ENCODE measurements at regions not wholly inside any gene's neighbourhood (a gene's known extent, or its start where the extent isn't known, plus 50 kb on each side); places are given as distances from the start of the nearest gene placed in this dataset.

DNA sequence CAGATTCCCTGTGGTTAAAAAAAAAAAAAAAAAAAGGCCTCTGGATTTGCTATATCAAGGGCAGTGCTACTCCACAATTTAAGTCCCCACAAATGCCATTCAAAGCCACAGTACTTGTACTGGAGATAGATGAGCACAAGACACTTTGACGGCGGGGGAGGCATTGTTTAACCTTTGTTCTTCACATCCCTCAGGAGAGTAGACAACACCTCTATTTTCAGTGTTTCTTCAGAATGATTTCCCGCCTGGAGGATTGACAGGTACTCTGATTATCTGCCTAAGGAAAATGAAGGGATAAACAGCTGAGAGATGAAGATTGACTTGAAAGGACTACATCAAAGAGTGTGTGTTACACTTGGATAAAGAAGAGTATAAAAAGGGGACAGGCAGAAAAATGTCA, 58.7 kb downstream of the OTOL1 start:
- TF ChIP-seq, protein P1, sequence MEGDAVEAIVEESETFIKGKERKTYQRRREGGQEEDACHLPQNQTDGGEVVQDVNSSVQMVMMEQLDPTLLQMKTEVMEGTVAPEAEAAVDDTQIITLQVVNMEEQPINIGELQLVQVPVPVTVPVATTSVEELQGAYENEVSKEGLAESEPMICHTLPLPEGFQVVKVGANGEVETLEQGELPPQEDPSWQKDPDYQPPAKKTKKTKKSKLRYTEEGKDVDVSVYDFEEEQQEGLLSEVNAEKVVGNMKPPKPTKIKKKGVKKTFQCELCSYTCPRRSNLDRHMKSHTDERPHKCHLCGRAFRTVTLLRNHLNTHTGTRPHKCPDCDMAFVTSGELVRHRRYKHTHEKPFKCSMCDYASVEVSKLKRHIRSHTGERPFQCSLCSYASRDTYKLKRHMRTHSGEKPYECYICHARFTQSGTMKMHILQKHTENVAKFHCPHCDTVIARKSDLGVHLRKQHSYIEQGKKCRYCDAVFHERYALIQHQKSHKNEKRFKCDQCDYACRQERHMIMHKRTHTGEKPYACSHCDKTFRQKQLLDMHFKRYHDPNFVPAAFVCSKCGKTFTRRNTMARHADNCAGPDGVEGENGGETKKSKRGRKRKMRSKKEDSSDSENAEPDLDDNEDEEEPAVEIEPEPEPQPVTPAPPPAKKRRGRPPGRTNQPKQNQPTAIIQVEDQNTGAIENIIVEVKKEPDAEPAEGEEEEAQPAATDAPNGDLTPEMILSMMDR (IDR thresholded peaks at IDR 0.05; ENCODE audit: low read depth, low read length, missing control alignments): no peak
- no peak overlapping the region for H3K4me3 ChIP-seq (ENCODE audit: low read depth, low read length)
- no peak for DNase-seq (ENCODE audit: low read depth)
- in situ Hi-C loops (cut with HindIII; ENCODE audit: low sequenced_read_pairs): no loop called here

DNA sequence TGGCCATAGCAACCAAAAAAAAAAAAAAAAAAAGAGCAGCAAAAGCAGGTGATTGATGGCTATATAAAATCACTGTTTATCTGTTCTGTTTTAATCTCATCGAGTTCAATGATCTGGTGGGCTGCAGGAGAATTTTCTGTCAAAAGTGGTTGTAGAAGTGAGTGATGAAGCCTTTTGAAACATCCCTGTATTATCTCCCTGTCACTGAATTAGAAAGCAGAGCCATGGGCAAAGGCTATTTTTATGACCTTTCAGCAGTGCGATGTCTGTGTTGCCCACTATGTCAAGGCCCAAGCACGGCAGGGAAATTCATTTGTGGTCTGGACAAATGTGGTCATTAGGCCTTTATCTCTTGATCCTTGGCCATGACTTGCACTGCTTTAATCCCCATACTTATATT, 59.9 kb downstream of the OTOL1 start:
- H3K4me3 ChIP-seq (ENCODE audit: low read depth, low read length): no peak overlapping the region
- TF ChIP-seq, protein P1 (IDR thresholded peaks at IDR 0.05; ENCODE audit: low read depth, low read length, missing control alignments): no peak
- in situ Hi-C loops (cut with HindIII; ENCODE audit: low sequenced_read_pairs): no loop called here
- no peak for DNase-seq (ENCODE audit: low read depth)

DNA sequence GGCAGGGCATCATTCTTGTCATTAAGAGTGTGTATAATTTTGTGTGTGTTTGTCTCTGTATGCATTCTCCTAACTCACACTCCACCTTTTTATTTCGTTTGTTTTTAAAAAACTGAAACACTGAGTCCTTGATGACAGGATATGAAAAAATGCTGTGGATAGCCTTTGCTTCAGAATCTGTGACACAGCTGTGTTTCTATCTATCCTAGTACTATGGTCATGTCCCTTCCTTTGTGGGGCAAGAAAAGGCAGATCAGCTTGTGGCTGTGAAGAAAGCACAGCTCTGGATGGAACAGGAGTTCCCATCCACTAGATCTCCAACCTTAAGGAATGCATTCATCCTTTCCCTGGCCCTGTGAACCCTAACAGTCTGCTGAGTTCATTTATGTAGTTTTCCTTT, 60.3 kb downstream of the OTOL1 start:
- DNase-seq (ENCODE audit: low read depth): no peak
- in situ Hi-C loops (cut with HindIII; ENCODE audit: low sequenced_read_pairs): no loop called here
- no peak overlapping the region for H3K4me3 ChIP-seq (ENCODE audit: low read depth, low read length)
- TF ChIP-seq, protein P1 (IDR thresholded peaks at IDR 0.05; ENCODE audit: low read depth, low read length, missing control alignments): no peak

DNA sequence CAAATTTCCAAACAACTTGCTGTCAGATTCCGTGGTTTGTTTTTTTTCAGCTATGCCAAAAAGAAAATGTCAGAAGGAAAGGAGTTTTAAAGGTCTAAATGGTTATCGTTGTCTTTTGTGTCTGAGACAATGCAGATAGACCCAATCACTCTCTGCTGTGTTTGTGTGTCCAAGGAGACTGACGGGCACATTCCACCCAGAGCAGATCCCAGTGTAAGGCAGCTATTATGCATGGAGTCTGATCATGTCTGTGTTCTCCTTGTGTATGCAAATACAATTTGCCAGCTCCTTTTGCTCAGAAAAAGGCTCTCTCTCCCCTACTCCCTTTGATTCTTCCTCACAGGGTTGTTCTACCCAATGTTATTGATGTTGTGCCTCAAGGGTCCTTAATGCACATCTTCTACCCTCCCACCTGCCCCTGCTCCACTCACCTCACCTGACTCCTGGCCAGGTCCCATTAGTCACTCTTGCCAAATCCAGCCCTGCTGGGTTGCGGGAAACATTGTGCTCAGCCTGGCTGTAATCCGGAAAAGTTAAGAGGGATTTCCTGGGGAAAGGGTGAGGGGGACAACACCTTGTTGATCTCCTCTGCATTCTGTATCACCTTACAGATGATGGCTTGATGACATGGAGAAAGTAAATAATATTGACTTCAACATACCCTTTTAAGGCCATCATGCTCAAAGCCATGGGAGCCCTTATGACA, 61.0 kb downstream of the OTOL1 start:
- no peak overlapping the region for H3K4me3 ChIP-seq (ENCODE audit: low read depth, low read length)
- no peak for DNase-seq (ENCODE audit: low read depth)
- TF ChIP-seq, protein P1 (IDR thresholded peaks at IDR 0.05; ENCODE audit: low read depth, low read length, missing control alignments): no peak
- in situ Hi-C loops (cut with HindIII; ENCODE audit: low sequenced_read_pairs): no loop called here

DNA sequence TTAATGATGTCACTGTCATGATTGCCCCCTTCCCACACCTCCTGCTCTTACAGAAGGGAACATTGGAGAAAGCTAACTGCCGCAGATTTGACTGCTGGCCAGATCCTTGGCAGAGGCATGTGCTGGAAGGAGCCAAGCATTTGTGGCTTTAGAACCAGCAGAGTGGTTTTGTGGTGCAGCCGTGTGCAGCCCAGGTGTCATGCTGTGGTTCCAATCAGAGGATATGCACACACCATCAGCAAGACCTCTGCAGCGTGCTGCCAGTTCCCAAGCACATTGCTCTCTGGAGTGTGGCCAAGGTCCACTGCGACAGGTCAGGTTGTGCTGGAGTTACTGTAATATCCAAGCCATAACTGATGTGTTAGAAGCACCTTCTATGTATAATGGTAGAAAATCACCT, 61.6 kb downstream of the OTOL1 start:
- in situ Hi-C loops (cut with HindIII; ENCODE audit: low sequenced_read_pairs): no loop called here
- TF ChIP-seq, protein P1 (IDR thresholded peaks at IDR 0.05; ENCODE audit: low read depth, low read length, missing control alignments): no peak
- DNase-seq (ENCODE audit: low read depth): peak; percentile 79
- H3K4me3 ChIP-seq (ENCODE audit: low read depth, low read length): no peak overlapping the region

DNA sequence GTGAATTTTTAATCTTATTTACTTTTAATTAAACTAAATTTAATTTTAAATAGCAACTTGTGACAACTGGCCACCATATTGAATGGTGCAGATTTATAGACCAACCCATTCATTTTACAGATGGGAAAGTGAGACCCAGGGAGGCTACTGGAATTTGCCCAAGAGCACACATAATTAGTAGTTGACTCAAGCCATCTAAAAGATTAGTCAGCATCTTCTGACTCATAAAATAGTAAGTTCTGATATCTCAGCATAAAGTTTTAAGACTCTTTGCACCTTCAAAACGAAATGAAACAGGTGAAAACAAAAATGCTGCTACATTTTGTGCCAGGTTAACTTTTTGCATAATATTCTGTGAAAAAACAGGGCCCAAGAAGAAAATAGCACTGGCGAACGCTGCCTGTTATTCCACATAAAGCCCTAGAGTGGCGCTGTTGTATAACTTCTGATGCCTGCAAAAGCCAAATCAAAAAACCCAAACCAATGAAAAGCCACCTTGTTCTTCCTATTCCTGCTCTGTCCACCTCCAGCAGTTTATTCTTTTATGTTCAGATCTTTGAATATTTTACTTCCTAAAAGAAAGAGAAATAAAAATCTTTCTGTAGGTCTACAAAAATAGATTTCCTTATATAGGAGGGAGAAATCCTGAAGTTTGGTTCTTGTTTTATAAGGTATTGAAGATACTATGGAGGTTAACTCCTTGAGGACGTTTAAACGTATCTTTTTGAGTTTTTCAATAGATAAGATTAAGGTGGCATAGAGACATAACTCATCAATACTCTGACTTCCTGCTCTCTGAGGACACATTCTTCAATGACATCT, 62.8 kb downstream of the OTOL1 start:
- no peak overlapping the region for H3K4me3 ChIP-seq (ENCODE audit: low read depth, low read length)
- TF ChIP-seq, protein P1 (IDR thresholded peaks at IDR 0.05; ENCODE audit: low read depth, low read length, missing control alignments): peak; percentile 92
- in situ Hi-C loops (cut with HindIII; ENCODE audit: low sequenced_read_pairs): no loop called here
- peak; percentile 36 for DNase-seq (ENCODE audit: low read depth)
